H1 (cell line): ENCODE measurements at regions not wholly inside any gene's neighbourhood (a gene's known extent, or its start where the extent isn't known, plus 50 kb on each side); places are given as distances from the start of the nearest gene placed in this dataset.

Source experiments
- ATF2 ChIP-seq: IDR thresholded peaks from 2 replicates; pipeline ENCODE4 v1.6.1; 2012; ENCODE audit warnings: low read length, inconsistent platforms
- CBX8 ChIP-seq: fragments of 300-800, 300-1000 bp; sonication (generic); IDR thresholded peaks from 2 replicates; pipeline ENCODE4 v1.7.1; 2016; ENCODE audit warnings: low read depth, low read length, borderline replicate concordance
- E2F6 ChIP-seq: IDR thresholded peaks from 2 replicates; pipeline ENCODE4 v1.6.1; 2012; ENCODE audit warnings: inconsistent platforms
- SIN3A ChIP-seq, 2 experiments: IDR thresholded peaks in 1 of 2; conservative IDR thresholded peaks in 1 of 2; 2 replicates each; pipeline ENCODE4 v1.6.1; 2011 to 2012; ENCODE audit warnings: low read length in 2 of 2, improper control_type of control experiment in 1 of 2, low read depth in 1 of 2, mild to moderate bottlenecking in 1 of 2

- TF ChIP-seq ATF2 = no peak
- no peak for TF ChIP-seq SIN3A (conservative IDR thresholded peaks at IDR 0.05 in 1 of 2, IDR thresholded peaks at IDR 0.05 in 1 of 2; ENCODE audit: low read depth in 1 of 2, low read length in 2 of 2)
- TF ChIP-seq CBX8 = no peak
- TF ChIP-seq E2F6 = no peak
Observed at GRCh38 chr6:21310568-21311140, 282.9 kb upstream of the SOX4 start (continued).
